NT2/D1 (cell line): ENCODE measurements at regions not wholly inside any gene's neighbourhood (a gene's known extent, or its start where the extent isn't known, plus 50 kb on each side); places are given as distances from the start of the nearest gene placed in this dataset.

Source experiments
- DNase-seq: peaks from one replicate; pipeline ENCODE4 v3.0.0-alpha.2; 2011; ENCODE audit warnings: low read depth, low spot score
- H3K27me3 ChIP-seq: 2 replicates; pipeline ENCODE4 v1.6.0; 2011; ENCODE audit warnings: mild to moderate bottlenecking; ENCODE audit not compliant: insufficient read length, insufficient read depth
- H3K36me3 ChIP-seq: 2 replicates; pipeline ENCODE4 v1.6.1; 2011; ENCODE audit warnings: mild to moderate bottlenecking, low read length, mixed read lengths; ENCODE audit not compliant: insufficient read depth, insufficient read length
- H3K4me1 ChIP-seq: 2 replicates; pipeline ENCODE4 v1.5.1; 2011; ENCODE audit not compliant: insufficient read depth, insufficient read length
- H3K4me3 ChIP-seq: 2 replicates; pipeline ENCODE4 v1.5.1; 2011; ENCODE audit warnings: low read depth; ENCODE audit not compliant: insufficient read length
- H3K9ac ChIP-seq: 2 replicates; pipeline ENCODE4 v1.6.0; 2011; ENCODE audit warnings: low read depth; ENCODE audit not compliant: insufficient read length
- H3K9me3 ChIP-seq: 2 replicates; pipeline ENCODE4 v1.5.1; 2011; ENCODE audit warnings: mild to moderate bottlenecking, low read length; ENCODE audit not compliant: insufficient read depth
- SUZ12 ChIP-seq: IDR thresholded peaks from 2 replicates; pipeline ENCODE4 v1.6.1; 2011; ENCODE audit not compliant: insufficient read length, insufficient read depth; ENCODE audit errors: extremely low read depth
- YY1 ChIP-seq: IDR thresholded peaks from 2 replicates; pipeline ENCODE4 v1.6.1; 2011; ENCODE audit not compliant: insufficient read length, insufficient read depth
- ZNF274 ChIP-seq: IDR thresholded peaks from 2 replicates; pipeline ENCODE4 v1.6.1; 2011; ENCODE audit warnings: mild to moderate bottlenecking, low read depth, low read length

DNA sequence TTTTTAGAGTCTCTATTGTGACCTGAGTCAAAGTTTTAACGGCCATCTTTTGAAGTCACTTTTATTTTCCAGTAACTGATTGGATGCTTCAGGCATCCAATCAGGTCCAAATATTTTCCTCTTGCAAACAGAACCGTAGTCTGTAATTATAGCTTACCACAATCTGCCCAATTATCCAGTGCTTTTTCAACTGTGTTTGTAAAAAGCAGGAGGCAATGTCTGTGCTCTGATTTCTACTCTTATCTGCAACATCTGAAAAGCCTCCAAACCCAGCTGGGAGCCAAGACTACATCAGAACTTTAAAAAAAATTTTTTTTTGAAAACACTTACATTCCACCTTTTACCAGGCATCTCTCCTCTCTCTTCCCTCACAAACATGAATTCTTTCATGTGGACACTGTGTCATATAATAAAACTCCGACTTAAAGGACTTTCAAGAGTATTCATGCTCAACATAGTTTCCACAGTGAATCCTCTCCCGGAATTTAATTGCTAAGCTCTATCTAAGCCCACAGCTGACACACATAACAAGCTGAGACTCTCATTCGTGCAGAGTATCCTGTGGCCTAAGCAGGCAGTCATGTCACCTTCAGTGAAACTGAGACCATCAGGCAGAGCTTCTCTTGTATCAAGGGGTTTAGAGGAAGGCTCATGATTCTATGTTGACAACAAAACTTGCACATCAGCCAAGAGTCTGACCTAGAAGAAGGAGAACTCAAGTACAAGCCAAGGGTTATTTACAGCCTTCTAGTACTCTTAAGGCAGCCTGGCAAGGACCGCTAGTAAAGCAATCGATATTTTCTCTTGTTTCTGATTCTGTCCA lies 272.7 kb downstream of the TLE1 start:
- Histone ChIP-seq H3K9ac (no peak overlapping the region), H3K4me1 (no peaks in the 10 kb centered on the region), H3K36me3 (no peaks in the 10 kb centered on the region), H3K27me3 (no peaks in the 10 kb centered on the region), H3K9me3 (peaks cover 5% of the 10 kb centered on the region; the same call in 1 of the 2 replicates), H3K4me3 (no peak overlapping the region)
- TF ChIP-seq SUZ12, result no peak
- TF ChIP-seq YY1, result no peak
- no peak for TF ChIP-seq ZNF274
- DNase-seq, result no peak

DNA sequence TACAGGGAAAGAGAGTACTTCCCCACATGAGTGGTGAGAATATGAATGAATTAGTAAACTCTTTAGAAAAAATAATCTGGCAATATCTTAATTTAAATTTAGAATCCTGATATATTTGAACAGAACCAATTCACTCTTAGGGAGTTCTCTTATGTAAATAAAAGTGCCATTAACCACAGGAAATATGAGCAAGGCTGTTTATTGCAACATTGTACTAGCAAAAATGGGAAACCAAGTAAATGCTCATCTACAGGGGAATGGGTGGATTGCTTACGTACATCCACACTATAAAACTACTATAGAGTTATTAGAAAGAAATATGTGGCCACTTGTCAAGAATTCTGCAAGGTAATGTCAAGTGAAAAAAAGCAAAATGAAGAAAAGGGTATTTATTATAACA lies 274.5 kb downstream of the TLE1 start:
- no peak overlapping the region for H3K9ac ChIP-seq
- no peak for TF ChIP-seq ZNF274
- no peak for TF ChIP-seq YY1
- no peak for TF ChIP-seq SUZ12
- no peak overlapping the region for H3K4me3 ChIP-seq

DNA sequence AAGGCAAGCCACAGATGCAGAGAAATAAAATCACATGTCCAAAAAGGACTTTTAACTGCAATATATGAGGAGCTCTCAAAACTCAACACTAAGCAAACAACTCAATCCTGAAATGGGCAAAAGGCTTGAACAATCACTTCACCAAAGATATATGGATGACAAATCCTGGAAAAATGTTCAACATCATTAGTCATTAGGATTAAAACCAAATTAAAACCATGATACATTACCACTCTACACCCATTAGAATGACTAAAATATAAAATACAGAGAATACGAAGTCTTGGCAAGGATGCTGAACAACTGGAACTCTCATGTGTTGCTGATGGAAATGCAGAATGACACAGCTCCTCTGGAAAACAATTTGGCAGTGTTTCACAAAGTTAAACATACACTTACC lies 277.4 kb downstream of the TLE1 start:
- H3K4me3 ChIP-seq, result no peak overlapping the region

More for the DNA sequence above, 274.5 kb downstream of the TLE1 start:
- no peaks in the 10 kb centered on the region for H3K36me3 ChIP-seq
- H3K9me3 ChIP-seq, result peaks cover 5% of the 10 kb centered on the region; the same call in 1 of the 2 replicates
- H3K27me3 ChIP-seq, result no peaks in the 10 kb centered on the region
- no peak for DNase-seq
- H3K4me1 ChIP-seq, result no peaks in the 10 kb centered on the region

DNA sequence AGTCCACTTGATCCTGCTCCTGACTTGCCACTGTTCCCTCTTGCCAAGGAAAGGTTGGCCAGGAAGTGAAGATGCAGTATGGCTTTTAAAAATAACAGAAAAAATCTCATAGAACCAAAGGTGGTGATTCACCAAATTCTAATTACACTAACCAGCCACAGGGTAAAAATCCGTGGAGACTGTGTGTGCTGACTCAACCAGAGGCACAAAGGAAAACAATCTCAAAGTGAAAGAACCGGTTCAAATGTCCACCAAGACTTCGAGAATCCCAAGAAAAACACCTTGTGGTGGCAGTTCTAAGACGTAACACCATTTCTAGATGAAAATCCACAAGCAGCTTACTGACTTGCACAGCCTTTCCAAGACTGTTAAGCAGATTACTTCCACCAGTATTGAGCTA lies 279.1 kb downstream of the TLE1 start:
- no peak for DNase-seq
- Histone ChIP-seq H3K4me1 (no peaks in the 10 kb centered on the region), H3K27me3 (no peaks in the 10 kb centered on the region), H3K9me3 (peaks cover 5% of the 10 kb centered on the region; the same call in 1 of the 2 replicates), H3K9ac (no peak overlapping the region), H3K4me3 (no peak overlapping the region), H3K36me3 (no peaks in the 10 kb centered on the region)
- TF ChIP-seq YY1 (no peak), ZNF274 (no peak), SUZ12 (no peak)

More for the DNA sequence above, 277.4 kb downstream of the TLE1 start:
- Histone ChIP-seq H3K9me3 (peaks cover 5% of the 10 kb centered on the region; the same call in 1 of the 2 replicates), H3K4me1 (no peaks in the 10 kb centered on the region), H3K36me3 (no peaks in the 10 kb centered on the region), H3K27me3 (no peaks in the 10 kb centered on the region), H3K9ac (no peak overlapping the region)
- DNase-seq, result no peak
- no peak for TF ChIP-seq ZNF274
- TF ChIP-seq YY1, result no peak
- TF ChIP-seq SUZ12, result no peak

DNA sequence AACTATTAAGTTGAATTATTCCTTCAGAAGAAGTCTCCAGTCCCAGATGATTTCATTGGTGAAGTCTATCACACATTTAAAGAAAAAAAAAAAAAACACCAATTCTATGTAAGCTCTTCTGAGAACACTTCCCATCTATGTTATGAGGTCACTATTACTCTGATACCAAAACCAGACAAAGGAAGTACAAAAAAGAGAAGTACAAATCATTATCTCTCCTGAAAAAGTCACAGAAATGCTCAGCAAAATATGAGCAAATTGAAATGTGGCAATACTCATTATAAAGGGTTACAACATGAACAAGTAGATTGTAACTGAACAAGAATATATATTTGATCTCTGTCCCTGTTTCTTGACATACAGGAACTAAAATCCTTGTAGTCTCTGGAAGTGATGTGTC lies 280.4 kb downstream of the TLE1 start:
- DNase-seq, result no peak
- TF ChIP-seq SUZ12 (no peak), ZNF274 (no peak), YY1 (no peak)

DNA sequence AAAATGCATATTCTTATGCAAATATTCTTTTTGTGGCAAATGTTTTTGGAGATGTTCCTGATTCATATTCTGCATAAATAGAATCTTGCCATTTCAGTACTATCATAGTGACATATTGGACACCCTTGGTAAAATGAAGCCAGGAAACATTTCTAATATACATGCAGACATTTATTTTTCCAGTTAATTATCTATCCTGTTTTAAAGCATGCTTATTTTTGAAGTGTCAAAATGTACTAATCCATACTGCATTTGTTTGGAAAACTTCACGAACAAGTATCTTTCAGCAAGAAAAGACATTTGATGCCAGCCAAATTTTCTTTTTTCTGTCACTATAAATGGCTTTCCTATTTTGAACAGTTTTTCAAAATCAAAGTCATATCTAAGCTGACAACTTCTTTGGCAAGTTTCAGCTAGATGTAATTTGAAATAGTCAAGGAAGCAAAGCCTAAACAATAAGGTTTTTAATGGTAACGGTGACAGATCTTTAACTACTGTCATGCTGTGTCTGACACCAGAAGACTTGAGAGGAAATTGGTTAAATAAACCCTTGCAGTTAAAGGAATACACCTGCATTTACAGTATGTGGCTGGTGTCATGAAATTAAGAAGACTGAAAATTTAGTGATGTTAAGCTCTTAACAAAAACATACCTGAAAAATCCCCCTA lies 284.3 kb downstream of the TLE1 start:
- no peak overlapping the region for H3K9ac ChIP-seq
- TF ChIP-seq SUZ12 (no peak), YY1 (no peak), ZNF274 (no peak)
- no peak for DNase-seq
- no peaks in the 10 kb centered on the region for H3K4me1 ChIP-seq
- no peaks in the 10 kb centered on the region for H3K27me3 ChIP-seq
- no peaks in the 10 kb centered on the region for H3K36me3 ChIP-seq
- no peak overlapping the region for H3K4me3 ChIP-seq
- no peaks in the 10 kb centered on the region for H3K9me3 ChIP-seq

More for the DNA sequence above, 280.4 kb downstream of the TLE1 start:
- Histone ChIP-seq H3K4me1 (no peaks in the 10 kb centered on the region), H3K9me3 (peaks cover 5% of the 10 kb centered on the region; the same call in 1 of the 2 replicates), H3K9ac (no peak overlapping the region), H3K36me3 (no peaks in the 10 kb centered on the region), H3K4me3 (no peak overlapping the region), H3K27me3 (no peaks in the 10 kb centered on the region)
